HEK293 (cell line): ENCODE measurements at regions not wholly inside any gene's neighbourhood (a gene's known extent, or its start where the extent isn't known, plus 50 kb on each side); places are given as distances from the start of the nearest gene placed in this dataset.

Source experiments
- CTCF ChIA-PET: fragments of 350-600 bp; formaldehyde crosslinking; extraction: SDS; loops from one replicate; lab custom pipeline; 2021; ENCODE audit warnings: antibody characterized with exemption; lab: Yijun Ruan, JAX
- POLR2A ChIA-PET: fragments of 300-600 bp; formaldehyde crosslinking; extraction: SDS; loops from one replicate; lab custom pipeline; 2020; ENCODE audit warnings: antibody characterized with exemption, inconsistent platforms; lab: Yijun Ruan, JAX
- H3K27ac ChIP-seq: fragments of 200-500 bp; sonication (Bioruptor generic); 2 replicates; pipeline ENCODE4 v1.5.1; 2014; ENCODE audit warnings: low read depth, low read length, control low read depth, inconsistent platforms; ENCODE audit errors: extremely low read depth
- H3K36me3 ChIP-seq, 2 experiments: fragments of 200-500 bp in 1 of 2; sonication (Bioruptor generic) in 1 of 2; 1 replicate in 1 of 2; 2 replicates in 1 of 2; pipeline ENCODE4 v1.5.1; 2014 to 2017; ENCODE audit warnings: inconsistent platforms in 2 of 2, low read length in 2 of 2; ENCODE audit not compliant: control insufficient read depth in 2 of 2, insufficient read depth in 1 of 2
- H3K4me1 ChIP-seq: fragments of 200-500 bp; sonication (Bioruptor generic); 2 replicates; pipeline ENCODE4 v1.5.1; 2014; ENCODE audit warnings: mild to moderate bottlenecking, low read length, inconsistent platforms; ENCODE audit not compliant: control insufficient read depth, insufficient read depth
- H3K4me3 ChIP-seq: 2 replicates; pipeline ENCODE4 v1.5.1; 2011; ENCODE audit warnings: low read depth, mild to moderate bottlenecking, control low read depth, low read length, moderate library complexity
- H3K9me3 ChIP-seq: fragments of 200-500 bp; sonication (Bioruptor generic); 2 replicates; pipeline ENCODE4 v1.5.1; 2014; ENCODE audit warnings: low read depth, low read length, inconsistent platforms; ENCODE audit not compliant: control insufficient read depth, insufficient read depth
- EGR2 ChIP-seq: fragments of 450-650 bp; formaldehyde crosslinking; IDR thresholded peaks from 2 replicates; pipeline ENCODE4 v1.5.1; 2016; ENCODE audit warnings: low read depth, missing biosample characterization, missing genetic modification characterization
- IKZF3 ChIP-seq: fragments of 450-650 bp; IDR thresholded peaks from 2 replicates; pipeline ENCODE4 v1.5.0; 2018; ENCODE audit warnings: missing biosample characterization, mild to moderate bottlenecking, missing genetic modification characterization, moderate library complexity
- MZF1 ChIP-seq: fragments of 450-650 bp; formaldehyde crosslinking; IDR thresholded peaks from 2 replicates; pipeline ENCODE4 v1.5.1; 2017; ENCODE audit warnings: missing biosample characterization, missing genetic modification characterization, borderline replicate concordance
- SALL2 ChIP-seq: fragments of 450-650 bp; formaldehyde crosslinking; IDR thresholded peaks from 2 replicates; pipeline ENCODE4 v1.5.0; 2017; ENCODE audit warnings: missing biosample characterization, mild to moderate bottlenecking, missing genetic modification characterization, borderline replicate concordance
- SCRT1 ChIP-seq: fragments of 450-650 bp; formaldehyde crosslinking; IDR thresholded peaks from 2 replicates; pipeline ENCODE4 v1.5.1; 2016; ENCODE audit warnings: missing biosample characterization, missing genetic modification characterization, borderline replicate concordance
- SP3 ChIP-seq: fragments of 450-650 bp; formaldehyde crosslinking; IDR thresholded peaks from 2 replicates; pipeline ENCODE4 v1.5.1; 2016; ENCODE audit warnings: missing biosample characterization, missing genetic modification characterization
- TCF7L2 ChIP-seq: IDR thresholded peaks from 2 replicates; pipeline ENCODE4 v1.6.1; 2011; ENCODE audit warnings: low read depth, mild to moderate bottlenecking, inconsistent platforms, low read length, moderate library complexity, borderline replicate concordance
- TRIM28 ChIP-seq: IDR thresholded peaks from 2 replicates; pipeline ENCODE4 v1.6.1; 2011; ENCODE audit warnings: low read length, control low read depth, borderline replicate concordance
- YY2 ChIP-seq: fragments of 450-650 bp; formaldehyde crosslinking; IDR thresholded peaks from 2 replicates; pipeline ENCODE4 v1.5.1; 2016; ENCODE audit warnings: missing biosample characterization, missing genetic modification characterization
- ZEB2 ChIP-seq: fragments of 450-650 bp; formaldehyde crosslinking; IDR thresholded peaks from 2 replicates; pipeline ENCODE4 v1.5.1; 2016; ENCODE audit warnings: missing biosample characterization, missing genetic modification characterization
- ZFHX2 ChIP-seq: fragments of 450-650 bp; formaldehyde crosslinking; conservative IDR thresholded peaks from 2 replicates; pipeline ENCODE4 v1.5.1; 2016; ENCODE audit warnings: missing biosample characterization, missing genetic modification characterization
- ZNF146 ChIP-seq: fragments of 450-650 bp; formaldehyde crosslinking; IDR thresholded peaks from 2 replicates; pipeline ENCODE4 v1.5.1; 2016; ENCODE audit warnings: missing biosample characterization, missing genetic modification characterization
- ZNF16 ChIP-seq: fragments of 450-650 bp; formaldehyde crosslinking; IDR thresholded peaks from 2 replicates; pipeline ENCODE4 v1.5.1; 2016; ENCODE audit warnings: low read depth, missing biosample characterization, missing genetic modification characterization
- ZNF202 ChIP-seq: fragments of 450-650 bp; formaldehyde crosslinking; IDR thresholded peaks from 2 replicates; pipeline ENCODE4 v1.5.1; 2016; ENCODE audit warnings: missing biosample characterization, missing genetic modification characterization, borderline replicate concordance
- ZNF211 ChIP-seq: fragments of 450-650 bp; formaldehyde crosslinking; IDR thresholded peaks from 2 replicates; pipeline ENCODE4 v1.5.1; 2016; ENCODE audit warnings: low read depth, missing biosample characterization, missing genetic modification characterization
- ZNF23 ChIP-seq: fragments of 450-650 bp; formaldehyde crosslinking; IDR thresholded peaks from 2 replicates; pipeline ENCODE4 v1.5.1; 2016; ENCODE audit warnings: missing biosample characterization, missing genetic modification characterization, borderline replicate concordance
- ZNF239 ChIP-seq: fragments of 450-650 bp; formaldehyde crosslinking; IDR thresholded peaks from 2 replicates; pipeline ENCODE4 v1.5.1; 2016; ENCODE audit warnings: missing biosample characterization, missing genetic modification characterization
- ZNF266 ChIP-seq: fragments of 450-650 bp; formaldehyde crosslinking; IDR thresholded peaks from 2 replicates; pipeline ENCODE4 v1.5.1; 2016; ENCODE audit warnings: missing biosample characterization, missing genetic modification characterization, low read depth
- ZNF350 ChIP-seq: fragments of 450-650 bp; formaldehyde crosslinking; IDR thresholded peaks from 2 replicates; pipeline ENCODE4 v1.5.0; 2017; ENCODE audit warnings: missing biosample characterization, mild to moderate bottlenecking, missing genetic modification characterization
- ZNF433 ChIP-seq: fragments of 450-650 bp; formaldehyde crosslinking; IDR thresholded peaks from 2 replicates; pipeline ENCODE4 v1.5.1; 2016; ENCODE audit warnings: missing biosample characterization, missing genetic modification characterization, low read depth
- ZNF555 ChIP-seq: fragments of 450-650 bp; formaldehyde crosslinking; conservative IDR thresholded peaks from 2 replicates; pipeline ENCODE4 v1.5.1; 2017; ENCODE audit warnings: missing biosample characterization, mild to moderate bottlenecking, missing genetic modification characterization, inconsistent platforms
- ZNF600 ChIP-seq: fragments of 450-650 bp; formaldehyde crosslinking; IDR thresholded peaks from 2 replicates; pipeline ENCODE4 v1.5.1; 2016; ENCODE audit warnings: missing biosample characterization, missing genetic modification characterization
- ZNF610 ChIP-seq: fragments of 450-650 bp; formaldehyde crosslinking; IDR thresholded peaks from 2 replicates; pipeline ENCODE4 v1.5.1; 2016; ENCODE audit warnings: missing biosample characterization, missing genetic modification characterization, borderline replicate concordance
- ZNF629 ChIP-seq: fragments of 450-650 bp; formaldehyde crosslinking; IDR thresholded peaks from 2 replicates; pipeline ENCODE4 v1.5.1; 2017; ENCODE audit warnings: missing biosample characterization, missing genetic modification characterization
- ZNF768 ChIP-seq: fragments of 450-650 bp; formaldehyde crosslinking; IDR thresholded peaks from 2 replicates; pipeline ENCODE4 v1.5.1; 2018; ENCODE audit warnings: missing biosample characterization, mild to moderate bottlenecking, missing genetic modification characterization
- ZNF776 ChIP-seq: fragments of 450-650 bp; formaldehyde crosslinking; IDR thresholded peaks from 2 replicates; pipeline ENCODE4 v1.5.0; 2017; ENCODE audit warnings: missing biosample characterization, missing genetic modification characterization, borderline replicate concordance
- TF ChIP-seq, protein P1 (sequence below): fragments of 450-650 bp; IDR thresholded peaks from 2 replicates; pipeline ENCODE4 v1.5.1; 2018; ENCODE audit warnings: missing biosample characterization, missing genetic modification characterization
- TF ChIP-seq, protein P2 (sequence below): fragments of 450-650 bp; formaldehyde crosslinking; IDR thresholded peaks from 2 replicates; pipeline ENCODE4 v1.5.1; 2017; ENCODE audit warnings: missing biosample characterization, missing genetic modification characterization
- TF ChIP-seq, protein P3 (sequence below): fragments of 450-650 bp; formaldehyde crosslinking; IDR thresholded peaks from 2 replicates; pipeline ENCODE4 v1.5.1; 2016; ENCODE audit warnings: missing biosample characterization, missing genetic modification characterization
- TF ChIP-seq, protein P4 (sequence below): sonication (generic); formaldehyde crosslinking; IDR thresholded peaks from 2 replicates; pipeline ENCODE4 v1.8.1; 2022; ENCODE audit warnings: mild to moderate bottlenecking, moderate library complexity, missing genetic modification reagents

DNA sequence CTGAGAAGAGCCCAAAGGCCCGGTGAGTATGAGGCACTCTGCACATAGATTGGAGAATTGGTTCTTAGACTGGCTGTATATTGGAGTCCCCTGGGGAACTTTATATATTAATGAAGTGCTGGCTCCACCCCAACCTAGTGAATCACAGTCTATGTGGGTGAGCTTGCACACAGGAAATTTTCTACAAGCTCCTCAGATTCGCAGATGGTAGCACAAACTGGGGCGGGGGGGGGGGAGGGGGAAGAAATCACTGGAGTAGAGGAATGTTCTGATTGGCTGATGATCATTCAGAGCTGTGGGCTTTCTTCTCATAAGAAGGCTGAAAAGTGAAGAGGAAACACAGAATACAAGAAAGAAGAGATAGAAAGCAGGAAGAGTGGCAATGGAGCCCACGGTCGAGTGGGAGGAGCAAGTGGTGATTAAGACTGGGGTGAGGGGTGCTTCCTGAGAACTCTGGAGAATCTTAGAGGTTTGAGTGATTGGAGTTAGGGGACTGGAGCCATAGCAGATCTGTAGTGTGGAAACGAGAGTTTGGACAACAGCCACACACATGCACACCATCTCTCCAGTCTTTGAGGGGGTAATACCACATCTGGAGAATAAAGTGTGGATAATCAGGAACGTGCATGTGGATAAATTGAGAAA, 465.9 kb upstream of the DAB1 start:
- H3K9me3 ChIP-seq, result no peaks in the 10 kb centered on the region
- POLR2A ChIA-PET, result interaction anchor here (0.6 kb wide), 1 partner anchor 29 kb away, joined by 7 read pairs; no protein-coding TSS in a partner anchor
- CTCF ChIA-PET, result interaction anchor here (0.6 to 0.7 kb wide), 2 partner anchors 16 to 273 kb away, joined by 3 to 5 read pairs; no protein-coding TSS in a partner anchor

DNA sequence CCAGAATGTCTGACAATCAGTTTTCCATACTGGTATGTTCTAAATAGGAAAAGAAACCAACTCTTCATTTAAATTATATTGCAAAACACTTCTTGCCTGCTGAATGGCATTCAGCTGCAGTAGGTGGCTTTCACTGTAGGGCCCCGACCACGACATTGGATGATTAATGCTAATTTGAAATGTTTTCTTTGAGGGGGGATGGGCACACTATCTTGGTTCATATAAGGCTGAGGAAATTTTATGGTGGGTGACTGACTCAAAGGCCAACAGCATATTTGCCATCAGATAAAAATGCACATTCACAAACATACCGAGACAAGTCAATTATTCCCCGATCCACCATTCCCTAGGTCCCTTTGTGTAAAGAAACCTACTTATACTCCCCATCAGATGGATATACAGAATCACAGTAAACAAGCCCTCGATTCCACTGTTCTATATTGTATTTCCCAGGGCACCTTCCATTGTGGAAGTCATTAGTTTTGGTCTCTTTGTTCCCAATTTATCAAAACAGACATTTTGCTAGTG, 464.2 kb upstream of the DAB1 start:
- ChIA-PET CTCF (no interaction called here), POLR2A (no interaction called here)
- Histone ChIP-seq H3K9me3 (no peaks in the 10 kb centered on the region), H3K4me3 (no peak overlapping the region), H3K36me3 (no peaks in the 10 kb centered on the region), H3K4me1 (peaks cover 7% of the 10 kb centered on the region; the same call in 1 of the 2 replicates), H3K27ac (no peak overlapping the region)
- TF ChIP-seq ZNF23 (no peak), TCF7L2 (peak; percentile 68; the same call in 1 of the 2 replicates), ZNF239 (tag by site-specific recombination) (no peak), ZEB2 (no peak), ZNF629 (tag by site-specific recombination) (no peak), TRIM28 (peak; percentile 54; the same call in 1 of the 2 replicates), SCRT1 (tag by site-specific recombination) (no peak), MZF1 (peak; percentile 99), SALL2 (tag by site-specific recombination) (no peak), SP3 (no peak), IKZF3 (tag by site-specific recombination) (no peak), YY2 (no peak), ZNF16 (tag by site-specific recombination) (no peak), ZNF610 (no peak), ZNF776 (no peak), ZNF433 (tag by site-specific recombination) (no peak), ZNF202 (tag by site-specific recombination) (no peak), ZNF555 (no peak), ZNF768 (no peak)
- TF ChIP-seq, protein P1, sequence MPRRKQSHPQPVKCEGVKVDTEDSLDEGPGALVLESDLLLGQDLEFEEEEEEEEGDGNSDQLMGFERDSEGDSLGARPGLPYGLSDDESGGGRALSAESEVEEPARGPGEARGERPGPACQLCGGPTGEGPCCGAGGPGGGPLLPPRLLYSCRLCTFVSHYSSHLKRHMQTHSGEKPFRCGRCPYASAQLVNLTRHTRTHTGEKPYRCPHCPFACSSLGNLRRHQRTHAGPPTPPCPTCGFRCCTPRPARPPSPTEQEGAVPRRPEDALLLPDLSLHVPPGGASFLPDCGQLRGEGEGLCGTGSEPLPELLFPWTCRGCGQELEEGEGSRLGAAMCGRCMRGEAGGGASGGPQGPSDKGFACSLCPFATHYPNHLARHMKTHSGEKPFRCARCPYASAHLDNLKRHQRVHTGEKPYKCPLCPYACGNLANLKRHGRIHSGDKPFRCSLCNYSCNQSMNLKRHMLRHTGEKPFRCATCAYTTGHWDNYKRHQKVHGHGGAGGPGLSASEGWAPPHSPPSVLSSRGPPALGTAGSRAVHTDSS (tag by site-specific recombination), result no peak
- TF ChIP-seq, protein P2, sequence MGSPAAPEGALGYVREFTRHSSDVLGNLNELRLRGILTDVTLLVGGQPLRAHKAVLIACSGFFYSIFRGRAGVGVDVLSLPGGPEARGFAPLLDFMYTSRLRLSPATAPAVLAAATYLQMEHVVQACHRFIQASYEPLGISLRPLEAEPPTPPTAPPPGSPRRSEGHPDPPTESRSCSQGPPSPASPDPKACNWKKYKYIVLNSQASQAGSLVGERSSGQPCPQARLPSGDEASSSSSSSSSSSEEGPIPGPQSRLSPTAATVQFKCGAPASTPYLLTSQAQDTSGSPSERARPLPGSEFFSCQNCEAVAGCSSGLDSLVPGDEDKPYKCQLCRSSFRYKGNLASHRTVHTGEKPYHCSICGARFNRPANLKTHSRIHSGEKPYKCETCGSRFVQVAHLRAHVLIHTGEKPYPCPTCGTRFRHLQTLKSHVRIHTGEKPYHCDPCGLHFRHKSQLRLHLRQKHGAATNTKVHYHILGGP (tag by site-specific recombination), result no peak

More for the DNA sequence above, 465.9 kb upstream of the DAB1 start:
- no peak overlapping the region for H3K27ac ChIP-seq
- no peak overlapping the region for H3K4me3 ChIP-seq
- H3K4me1 ChIP-seq, result peaks cover 7% of the 10 kb centered on the region; the same call in 1 of the 2 replicates
- no peaks in the 10 kb centered on the region for H3K36me3 ChIP-seq
- no peak for TF ChIP-seq ZNF600 (tag by site-specific recombination)
- no peak for TF ChIP-seq ZNF350 (tag by site-specific recombination)
- TF ChIP-seq ZFHX2 (tag by site-specific recombination), result peak; percentile 43; the same call in 1 of the 2 replicates
- TF ChIP-seq ZNF211 (tag by site-specific recombination), result no peak
- TF ChIP-seq ZNF146 (tag by site-specific recombination), result no peak
- no peak for TF ChIP-seq ZNF266 (tag by site-specific recombination)
- peak; percentile 48; the same call in 1 of the 2 replicates for TF ChIP-seq EGR2 (tag by site-specific recombination)
- TF ChIP-seq, protein P3, sequence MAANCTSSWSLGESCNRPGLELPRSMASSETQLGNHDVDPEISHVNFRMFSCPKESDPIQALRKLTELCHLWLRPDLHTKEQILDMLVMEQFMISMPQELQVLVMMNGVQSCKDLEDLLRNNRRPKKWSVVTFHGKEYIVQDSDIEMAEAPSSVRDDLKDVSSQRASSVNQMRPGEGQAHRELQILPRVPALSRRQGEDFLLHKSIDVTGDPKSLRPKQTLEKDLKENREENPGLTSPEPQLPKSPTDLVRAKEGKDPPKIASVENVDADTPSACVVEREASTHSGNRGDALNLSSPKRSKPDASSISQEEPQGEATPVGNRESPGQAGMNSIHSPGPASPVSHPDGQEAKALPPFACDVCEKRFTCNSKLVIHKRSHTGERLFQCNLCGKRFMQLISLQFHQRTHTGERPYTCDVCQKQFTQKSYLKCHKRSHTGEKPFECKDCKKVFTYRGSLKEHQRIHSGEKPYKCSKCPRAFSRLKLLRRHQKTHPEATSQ (tag by site-specific recombination), result no peak
- TF ChIP-seq, protein P4, sequence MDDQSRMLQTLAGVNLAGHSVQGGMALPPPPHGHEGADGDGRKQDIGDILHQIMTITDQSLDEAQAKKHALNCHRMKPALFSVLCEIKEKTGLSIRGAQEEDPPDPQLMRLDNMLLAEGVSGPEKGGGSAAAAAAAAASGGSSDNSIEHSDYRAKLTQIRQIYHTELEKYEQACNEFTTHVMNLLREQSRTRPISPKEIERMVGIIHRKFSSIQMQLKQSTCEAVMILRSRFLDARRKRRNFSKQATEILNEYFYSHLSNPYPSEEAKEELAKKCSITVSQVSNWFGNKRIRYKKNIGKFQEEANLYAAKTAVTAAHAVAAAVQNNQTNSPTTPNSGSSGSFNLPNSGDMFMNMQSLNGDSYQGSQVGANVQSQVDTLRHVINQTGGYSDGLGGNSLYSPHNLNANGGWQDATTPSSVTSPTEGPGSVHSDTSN (CRISPR knock-in tag), result no peak
